Naive thymus-derived CD4-positive, alpha-beta T cell (primary cell): ENCODE measurements at regions not wholly inside any gene's neighbourhood (a gene's known extent, or its start where the extent isn't known, plus 50 kb on each side); places are given as distances from the start of the nearest gene placed in this dataset.
"Not testable (repeated sequence)": the region's sequence is repeated elsewhere in the genome, so short reads cannot be mapped to it uniquely, and the experiment has no call there.

ENCODE experiments used
- ATAC-seq: fragments of 150-1000 bp; cut with Tn5 transposase; 2 replicates; pipeline ENCODE4 v1.10.0; 2021; ENCODE audit warnings: mild to moderate bottlenecking, moderate library complexity
- CTCF ChIA-PET: fragments of 350-600 bp; sonication (Branson Sonifier 250); formaldehyde crosslinking; loops from one replicate; lab custom pipeline; 2021; ENCODE audit warnings: antibody characterized with exemption; lab: Charles Lee
- POLR2A ChIA-PET: fragments of 350-600 bp; sonication (Branson Sonifier 250); formaldehyde crosslinking; loops from one replicate; lab custom pipeline; 2021; ENCODE audit warnings: antibody characterized with exemption, inconsistent platforms; lab: Charles Lee
- DNase-seq, 9 donors: peaks; one replicate each; pipeline versions ENCODE4 v3.0.0 to v3.0.0-alpha.2; 2020 to 2022; ENCODE audit warnings: mixed read lengths in 1 of 9
- H3K27ac ChIP-seq: one replicate; pipeline ENCODE4 v1.7.0; 2013; ENCODE audit warnings: mild to moderate bottlenecking, low read depth, low read length, moderate library complexity
- H3K27me3 ChIP-seq, 2 donors: one replicate each; pipeline ENCODE4 v1.7.0; 2013; ENCODE audit warnings: low read length in 2 of 2, mild to moderate bottlenecking in 2 of 2, moderate library complexity in 2 of 2; ENCODE audit not compliant: control insufficient read depth in 2 of 2, insufficient read depth in 2 of 2
- H3K36me3 ChIP-seq, 3 experiments: 1 replicate in 2 of 3; 2 replicates in 1 of 3; pipeline ENCODE4 v1.7.0; 2013; ENCODE audit warnings: low read length in 3 of 3, mild to moderate bottlenecking in 3 of 3, moderate library complexity in 1 of 3; ENCODE audit not compliant: insufficient read depth in 3 of 3, control insufficient read depth in 2 of 3
- H3K4me1 ChIP-seq, 2 donors: one replicate each; pipeline ENCODE4 v1.7.0; 2013; ENCODE audit warnings: low read length in 2 of 2, mild to moderate bottlenecking in 2 of 2, moderate library complexity in 1 of 2; ENCODE audit not compliant: control insufficient read depth in 2 of 2, insufficient read depth in 2 of 2
- H3K4me3 ChIP-seq: 2 replicates; pipeline ENCODE4 v1.7.0; 2013; ENCODE audit warnings: mild to moderate bottlenecking, low read length
- H3K9me3 ChIP-seq, 3 experiments: 1 replicate in 2 of 3; 2 replicates in 1 of 3; pipeline ENCODE4 v1.7.0; 2013; ENCODE audit warnings: low read length in 3 of 3; ENCODE audit not compliant: control insufficient read depth in 2 of 3
- H3K27ac Mint-ChIP-seq, 9 donors: one replicate each; pipeline ENCODE4 v1.8.0; 2020 to 2022; ENCODE audit warnings: mixed read lengths in 9 of 9, mild to moderate bottlenecking in 8 of 9, moderate library complexity in 5 of 9, inconsistent platforms in 2 of 9
- H3K27me3 Mint-ChIP-seq, 5 donors: one replicate each; pipeline ENCODE4 v1.8.0; 2021 to 2022; ENCODE audit warnings: mixed read lengths in 5 of 5, mild to moderate bottlenecking in 1 of 5
- H3K36me3 Mint-ChIP-seq, 5 donors: one replicate each; pipeline ENCODE4 v1.8.0; 2020 to 2022; ENCODE audit warnings: mixed read lengths in 5 of 5, mild to moderate bottlenecking in 3 of 5, inconsistent platforms in 1 of 5
- H3K4me1 Mint-ChIP-seq, 7 donors: one replicate each; pipeline ENCODE4 v1.8.0; 2020 to 2022; ENCODE audit warnings: mixed read lengths in 7 of 7, mild to moderate bottlenecking in 3 of 7, inconsistent platforms in 1 of 7
- H3K4me3 Mint-ChIP-seq, 10 donors: one replicate each; pipeline ENCODE4 v1.8.0; 2020 to 2022; ENCODE audit warnings: mild to moderate bottlenecking in 10 of 10, mixed read lengths in 10 of 10, moderate library complexity in 6 of 10, inconsistent platforms in 2 of 10
- H3K9me3 Mint-ChIP-seq, 11 donors: one replicate each; pipeline ENCODE4 v1.8.0; 2020 to 2022; ENCODE audit warnings: mixed read lengths in 11 of 11, mild to moderate bottlenecking in 4 of 11, inconsistent platforms in 1 of 11, moderate library complexity in 1 of 11
- intact Hi-C, 2 donors: fragments of 100-400 bp; cut with micrococcal nuclease; formaldehyde crosslinking; loops; one replicate each; pipeline ENCODE4 v1.15.1; 2023

GRCh38 chr5:36395260-36395659, 93.6 kb upstream of the RANBP3L start:
- no peak for DNase-seq
- CTCF ChIA-PET: no interaction called here
- no peaks in the 10 kb centered on the region for H3K9me3 Mint-ChIP-seq
- no peak overlapping the region for H3K27ac Mint-ChIP-seq
- H3K27ac ChIP-seq: no peak overlapping the region
- intact Hi-C loops: no loop called here
- H3K36me3 Mint-ChIP-seq: no peaks in the 10 kb centered on the region
- no peaks in the 10 kb centered on the region for H3K9me3 ChIP-seq
- H3K4me3 Mint-ChIP-seq: no peak overlapping the region
- H3K4me1 ChIP-seq: no peaks in the 10 kb centered on the region
- POLR2A ChIA-PET: no interaction called here
- no peak overlapping the region for H3K4me3 ChIP-seq
- peaks cover 20 to 29% (median 24%) of the 10 kb centered on the region in 5 donors for H3K27me3 Mint-ChIP-seq
- no peak for ATAC-seq
- H3K27me3 ChIP-seq: no peaks in the 10 kb centered on the region
- no peaks in the 10 kb centered on the region for H3K36me3 ChIP-seq
- peaks cover 0 to 8% (median 0%) of the 10 kb centered on the region in 7 donors for H3K4me1 Mint-ChIP-seq

GRCh38 chr5:36395947-36396346, 94.2 kb upstream of the RANBP3L start:
- peaks cover 13 to 22% (median 18%) of the 10 kb centered on the region in 5 donors for H3K27me3 Mint-ChIP-seq
- H3K27ac ChIP-seq, H3K4me3 Mint-ChIP-seq, H3K4me3 ChIP-seq, ATAC-seq, H3K9me3 ChIP-seq, H3K36me3 ChIP-seq, H3K4me1 Mint-ChIP-seq, H3K4me1 ChIP-seq, H3K9me3 Mint-ChIP-seq, H3K27me3 ChIP-seq, DNase-seq, H3K36me3 Mint-ChIP-seq, POLR2A ChIA-PET, H3K27ac Mint-ChIP-seq, intact Hi-C loops: not testable (repeated sequence)
- CTCF ChIA-PET: interaction anchor here (0.7 kb wide), 1 partner anchor 1447 kb away, joined by 3 read pairs; no protein-coding TSS in a partner anchor

- no peak for DNase-seq
- Histone ChIP-seq H3K4me1 (no peaks in the 10 kb centered on the region), H3K4me3 (no peak overlapping the region), H3K9me3 (no peaks in the 10 kb centered on the region), H3K36me3 (no peaks in the 10 kb centered on the region), H3K27me3 (no peaks in the 10 kb centered on the region), H3K27ac (no peak overlapping the region)
- Mint-ChIP-seq H3K27me3 (peaks cover 11 to 19% (median 15%) of the 10 kb centered on the region in 5 donors), H3K36me3 (no peaks in the 10 kb centered on the region), H3K4me1 (peaks cover 0 to 2% (median 0%) of the 10 kb centered on the region in 7 donors), H3K4me3 (no peak overlapping the region), H3K9me3 (no peaks in the 10 kb centered on the region), H3K27ac (no peak overlapping the region)
- intact Hi-C loops: no loop called here
- ChIA-PET CTCF (no interaction called here), POLR2A (no interaction called here)
- no peak for ATAC-seq
Measured at GRCh38 chr5:36396640-36397039, 94.9 kb upstream of the RANBP3L start.

- Histone ChIP-seq H3K36me3 (no peaks in the 10 kb centered on the region), H3K9me3 (no peaks in the 10 kb centered on the region), H3K4me3 (no peak overlapping the region), H3K4me1 (no peaks in the 10 kb centered on the region), H3K27ac (no peak overlapping the region), H3K27me3 (no peaks in the 10 kb centered on the region)
- ChIA-PET POLR2A (no interaction called here), CTCF (no interaction called here)
- H3K4me1 Mint-ChIP-seq: peaks cover 0 to 2% (median 0%) of the 10 kb centered on the region in 7 donors
- H3K27ac Mint-ChIP-seq: no peak overlapping the region
- no peak overlapping the region for H3K4me3 Mint-ChIP-seq
- H3K36me3 Mint-ChIP-seq: no peaks in the 10 kb centered on the region
- intact Hi-C loops: no loop called here
- H3K9me3 Mint-ChIP-seq: no peaks in the 10 kb centered on the region
- no peak for ATAC-seq
- peaks cover 4 to 15% (median 11%) of the 10 kb centered on the region in 5 donors for H3K27me3 Mint-ChIP-seq
- DNase-seq: no peak
Measured at GRCh38 chr5:36397901-36398536, 96.3 kb upstream of the RANBP3L start.

GRCh38 chr5:36402512-36402906, 100.8 kb upstream of the RANBP3L start:
- Mint-ChIP-seq H3K9me3 (peaks cover 0 to 2% (median 0%) of the 10 kb centered on the region in 11 donors), H3K36me3 (no peaks in the 10 kb centered on the region), H3K27ac (no peak overlapping the region), H3K27me3 (peaks cover 6 to 22% (median 15%) of the 10 kb centered on the region in 5 donors), H3K4me3 (no peak overlapping the region), H3K4me1 (peaks cover 0 to 5% (median 0%) of the 10 kb centered on the region in 7 donors)
- no peaks in the 10 kb centered on the region for H3K27me3 ChIP-seq
- ChIA-PET POLR2A (no interaction called here), CTCF (no interaction called here)
- no peaks in the 10 kb centered on the region for H3K9me3 ChIP-seq
- no peaks in the 10 kb centered on the region for H3K36me3 ChIP-seq
- H3K27ac ChIP-seq: no peak overlapping the region
- intact Hi-C loops: no loop called here
- DNase-seq (no peak), ATAC-seq (no peak)
- no peak overlapping the region for H3K4me3 ChIP-seq
- no peaks in the 10 kb centered on the region for H3K4me1 ChIP-seq

- peak; percentile 64 for ATAC-seq
- CTCF ChIA-PET: no interaction called here
Measured at GRCh38 chr5:36403632-36404311, 102.1 kb upstream of the RANBP3L start.

More at GRCh38 chr5:36403632-36404311, 102.1 kb upstream of the RANBP3L start:
- Histone ChIP-seq H3K36me3 (no peaks in the 10 kb centered on the region), H3K4me3 (no peak overlapping the region), H3K27me3 (no peaks in the 10 kb centered on the region), H3K27ac (no peak overlapping the region), H3K9me3 (no peaks in the 10 kb centered on the region), H3K4me1 (no peaks in the 10 kb centered on the region)
- H3K4me3 Mint-ChIP-seq: no peak overlapping the region
- intact Hi-C loops: no loop called here
- DNase-seq: no peak
- H3K27ac Mint-ChIP-seq: no peak overlapping the region
- H3K4me1 Mint-ChIP-seq: peaks cover 0 to 3% (median 0%) of the 10 kb centered on the region in 7 donors
- POLR2A ChIA-PET: no interaction called here
- no peaks in the 10 kb centered on the region for H3K36me3 Mint-ChIP-seq
- H3K9me3 Mint-ChIP-seq: peaks cover 0 to 2% (median 0%) of the 10 kb centered on the region in 11 donors
- peaks cover 4 to 22% (median 15%) of the 10 kb centered on the region in 5 donors for H3K27me3 Mint-ChIP-seq
